GM21390 (cell line): ENCODE measurements at regions not wholly inside any gene's neighbourhood (a gene's known extent, or its start where the extent isn't known, plus 50 kb on each side); places are given as distances from the start of the nearest gene placed in this dataset.

Experiments used
- ATAC-seq: cut with Tn5 transposase; IDR thresholded peaks from one replicate; pipeline ENCODE4 v1.9.1; 2021; ENCODE audit not compliant: unreplicated experiment

- ATAC-seq, result no peak
These were observed 98.0 kb upstream of the GPR26 start for GRCh38 chr10:123567984-123568739.

GRCh38 chr10:123568751-123569150 is 97.4 kb upstream of the GPR26 start:
- ATAC-seq, result no peak

GRCh38 chr10:123569436-123570035 is 96.6 kb upstream of the GPR26 start:
- no peak for ATAC-seq

- ATAC-seq, result no peak
These were observed 95.9 kb upstream of the GPR26 start for GRCh38 chr10:123570051-123570897.

DNA sequence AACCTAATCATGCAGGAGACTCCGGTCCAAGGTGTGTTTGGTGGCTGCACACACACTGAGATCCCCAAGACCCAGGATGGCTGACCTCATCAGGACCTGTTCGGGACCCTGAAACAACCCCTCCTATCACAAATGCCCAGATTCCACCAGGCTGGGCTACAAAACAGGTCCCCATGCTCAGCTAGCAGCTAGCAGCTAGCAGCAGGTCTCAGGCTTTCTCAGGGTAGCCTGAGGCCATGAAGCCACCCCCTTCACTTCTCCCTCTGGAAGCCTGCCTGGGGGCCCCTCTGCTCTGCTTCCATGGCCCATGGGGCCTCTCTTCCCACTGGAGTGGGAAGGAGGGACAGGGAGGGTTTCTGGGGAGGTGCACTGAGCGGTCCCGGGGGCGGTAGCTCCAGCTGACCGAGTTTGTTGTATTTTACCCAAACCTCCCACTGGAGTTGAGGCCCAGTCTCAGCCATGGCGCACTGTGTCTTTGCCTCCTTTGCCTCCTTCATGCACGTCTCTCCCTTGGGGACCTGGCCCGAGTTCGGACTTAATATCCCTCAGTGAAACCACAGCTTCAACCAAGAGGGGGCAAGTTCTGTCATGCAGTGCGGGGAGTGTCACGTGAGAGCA is 95.1 kb upstream of the GPR26 start:
- no peak for ATAC-seq

DNA sequence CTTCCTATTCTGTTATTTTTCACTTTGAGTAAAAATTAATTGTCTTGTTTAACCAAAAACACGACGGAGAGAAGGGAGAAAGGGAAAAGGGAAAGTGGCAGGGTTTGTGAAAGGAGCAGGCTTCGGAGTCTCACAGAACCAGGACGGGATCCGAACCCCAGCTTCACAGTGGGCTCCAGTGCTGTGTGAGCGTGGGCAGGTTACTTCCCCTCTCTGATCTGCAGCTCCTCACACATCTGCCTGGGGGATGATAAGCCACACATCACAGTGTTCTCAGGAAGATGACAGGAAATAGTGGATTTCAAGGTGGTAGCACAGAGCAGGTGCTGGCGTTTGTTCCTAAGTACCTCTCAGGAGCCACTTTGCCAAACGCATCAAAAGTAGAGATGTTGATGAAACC is 94.2 kb upstream of the GPR26 start:
- ATAC-seq, result no peak

- ATAC-seq, result no peak
These were observed 92.7 kb upstream of the GPR26 start for GRCh38 chr10:123573236-123574108.

DNA sequence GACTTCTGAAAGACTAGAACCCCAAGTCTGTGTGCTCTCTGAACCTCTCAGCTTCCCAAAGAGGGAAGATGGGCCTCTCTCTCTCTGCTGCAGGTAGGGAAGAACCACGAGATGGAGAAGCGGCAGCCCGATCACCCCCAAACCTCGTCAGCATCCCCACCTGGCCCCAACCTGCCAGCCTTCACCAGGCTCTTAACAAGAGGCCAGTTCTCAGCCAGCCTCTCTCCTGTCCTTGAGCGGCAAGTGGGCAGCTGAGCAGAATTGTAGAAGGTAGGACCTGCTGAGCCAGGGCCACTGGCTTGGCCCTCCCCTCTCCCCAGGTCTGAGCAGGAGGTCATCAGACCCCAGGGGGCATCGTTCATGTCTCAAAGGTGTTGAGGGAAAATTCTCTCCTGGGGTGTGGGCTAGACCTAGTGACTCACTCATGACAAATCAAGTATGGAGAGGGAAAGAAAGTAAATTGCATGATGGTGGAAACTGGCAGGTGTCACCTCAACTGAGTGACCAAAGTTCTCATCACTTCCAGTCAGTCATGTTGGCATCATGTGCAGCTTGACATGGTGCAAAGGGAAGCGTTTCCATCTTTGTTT is 92.0 kb upstream of the GPR26 start:
- ATAC-seq, result no peak

DNA sequence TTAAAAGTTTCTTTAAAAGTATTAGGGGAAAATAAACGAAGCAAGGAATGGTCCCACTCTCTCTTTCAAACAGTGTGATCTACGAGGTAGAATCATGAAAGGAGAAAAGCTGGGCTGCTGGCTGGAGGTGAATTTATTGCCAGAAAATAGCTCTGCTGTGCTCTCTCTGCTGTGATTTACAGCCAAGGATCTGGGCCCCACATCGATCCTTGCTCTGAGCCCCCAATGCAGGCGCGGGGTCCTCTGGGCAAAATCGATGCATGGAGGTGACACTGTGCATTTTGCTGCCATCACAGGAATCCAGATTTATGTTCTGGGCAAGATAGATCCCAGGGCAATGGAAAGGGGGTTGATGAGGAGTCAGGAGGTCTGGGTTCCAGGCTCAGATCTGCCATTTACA is 91.0 kb upstream of the GPR26 start:
- ATAC-seq, result no peak

- ATAC-seq, result no peak
These were observed 89.4 kb upstream of the GPR26 start for GRCh38 chr10:123576706-123577105.

GRCh38 chr10:123577921-123578461 is 88.2 kb upstream of the GPR26 start:
- ATAC-seq, result no peak

DNA sequence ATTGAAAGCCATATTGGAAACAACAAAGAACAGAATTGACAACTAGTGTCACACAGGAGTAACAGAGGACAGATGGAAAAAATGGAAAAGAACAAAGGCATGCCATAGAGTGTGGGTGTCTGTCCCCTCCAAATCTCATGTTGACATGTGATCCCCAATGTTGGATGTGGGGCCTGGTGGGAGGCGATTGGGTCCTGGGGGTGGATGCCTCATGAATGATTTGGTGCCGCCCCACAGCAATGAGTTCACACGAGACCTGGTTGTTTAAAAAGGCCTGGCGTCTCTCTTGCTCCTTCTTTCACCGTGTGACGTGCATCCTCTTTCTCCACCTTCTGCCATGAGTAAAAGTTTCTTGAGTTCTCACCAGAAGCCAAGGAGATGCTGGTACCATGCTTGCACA is 87.4 kb upstream of the GPR26 start:
- no peak for ATAC-seq

DNA sequence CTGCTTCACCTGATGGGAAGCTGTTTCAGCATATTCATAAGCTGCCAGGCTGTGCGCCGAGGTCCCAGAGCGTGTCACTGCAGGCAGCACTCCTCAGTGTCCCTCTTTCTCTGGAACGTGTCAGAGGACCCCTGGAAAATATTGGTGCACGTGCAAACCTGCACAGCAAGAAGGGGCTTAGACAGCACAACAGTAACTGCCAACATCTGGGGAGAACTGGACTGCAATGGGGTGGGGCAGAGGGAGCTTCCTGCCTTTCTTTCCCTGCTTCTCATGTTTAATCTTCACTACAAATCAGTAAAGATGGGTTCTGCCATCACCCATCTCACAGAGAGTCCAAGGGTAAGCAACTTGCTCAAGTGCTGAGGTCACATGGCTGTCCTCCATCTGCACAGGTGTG is 86.5 kb upstream of the GPR26 start:
- ATAC-seq, result no peak

DNA sequence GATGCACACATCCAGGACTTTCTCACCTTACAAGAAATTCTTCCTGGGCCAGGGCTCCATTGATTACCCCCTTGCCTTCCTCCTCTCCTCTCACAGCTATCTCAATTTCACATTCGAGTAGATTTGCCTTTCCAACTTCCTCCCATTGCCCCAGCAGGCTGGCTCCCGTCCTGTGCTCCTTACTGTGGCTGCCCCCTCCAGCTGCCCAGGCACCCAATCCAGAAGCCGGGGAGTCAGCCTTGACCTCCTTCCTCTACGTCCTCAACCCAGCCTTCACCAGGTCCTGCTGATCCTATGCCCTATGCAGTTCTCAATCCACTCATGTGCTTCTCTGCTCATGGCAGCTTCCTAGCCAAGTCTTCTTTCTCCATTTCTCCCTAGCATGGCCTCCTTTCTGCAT is 85.7 kb upstream of the GPR26 start:
- no peak for ATAC-seq

GRCh38 chr10:123581656-123582055 is 84.5 kb upstream of the GPR26 start:
- no peak for ATAC-seq

DNA sequence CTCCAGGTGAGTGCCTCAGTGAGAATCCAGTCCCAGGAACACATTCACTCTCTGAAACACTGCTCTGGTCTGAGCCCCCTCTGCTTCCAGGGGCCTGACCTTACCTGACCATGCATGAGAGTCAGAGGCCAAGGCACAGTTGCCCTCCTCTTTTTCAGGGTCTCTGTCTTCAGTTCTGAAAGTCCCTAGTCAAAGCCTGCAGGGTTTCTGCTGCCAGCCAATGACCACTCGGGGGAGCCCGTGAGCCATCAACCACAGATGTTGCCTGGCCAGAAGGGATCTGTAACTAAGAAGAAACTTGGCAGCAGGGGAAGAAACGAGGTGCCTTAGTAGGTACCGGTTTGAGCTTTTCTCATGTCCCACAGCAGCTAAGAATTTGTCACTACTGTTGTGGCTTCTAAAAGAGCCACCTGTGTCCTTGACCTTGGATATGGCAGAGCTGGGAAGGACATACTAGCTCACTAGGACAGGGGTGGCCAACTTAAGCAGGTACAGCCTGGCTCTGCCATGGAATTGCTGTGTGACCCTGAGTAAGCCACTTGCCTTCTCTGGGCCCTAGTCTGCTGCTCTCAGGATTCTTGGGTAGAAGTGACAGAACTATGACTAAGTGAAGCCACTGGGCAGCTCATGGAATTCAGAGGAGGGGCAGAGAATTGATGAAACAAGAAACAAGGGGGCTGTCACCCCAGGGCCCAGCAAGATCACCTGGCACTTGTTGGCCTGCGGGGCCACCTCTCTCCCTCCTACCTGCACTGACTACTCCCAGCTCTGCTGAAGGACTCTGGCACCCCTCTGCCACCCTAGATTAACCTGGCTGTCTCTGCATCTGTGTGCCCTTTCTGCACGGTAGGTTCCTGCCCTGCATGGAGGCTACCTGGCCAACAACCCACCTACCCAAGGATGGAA is 83.8 kb upstream of the GPR26 start:
- no peak for ATAC-seq

DNA sequence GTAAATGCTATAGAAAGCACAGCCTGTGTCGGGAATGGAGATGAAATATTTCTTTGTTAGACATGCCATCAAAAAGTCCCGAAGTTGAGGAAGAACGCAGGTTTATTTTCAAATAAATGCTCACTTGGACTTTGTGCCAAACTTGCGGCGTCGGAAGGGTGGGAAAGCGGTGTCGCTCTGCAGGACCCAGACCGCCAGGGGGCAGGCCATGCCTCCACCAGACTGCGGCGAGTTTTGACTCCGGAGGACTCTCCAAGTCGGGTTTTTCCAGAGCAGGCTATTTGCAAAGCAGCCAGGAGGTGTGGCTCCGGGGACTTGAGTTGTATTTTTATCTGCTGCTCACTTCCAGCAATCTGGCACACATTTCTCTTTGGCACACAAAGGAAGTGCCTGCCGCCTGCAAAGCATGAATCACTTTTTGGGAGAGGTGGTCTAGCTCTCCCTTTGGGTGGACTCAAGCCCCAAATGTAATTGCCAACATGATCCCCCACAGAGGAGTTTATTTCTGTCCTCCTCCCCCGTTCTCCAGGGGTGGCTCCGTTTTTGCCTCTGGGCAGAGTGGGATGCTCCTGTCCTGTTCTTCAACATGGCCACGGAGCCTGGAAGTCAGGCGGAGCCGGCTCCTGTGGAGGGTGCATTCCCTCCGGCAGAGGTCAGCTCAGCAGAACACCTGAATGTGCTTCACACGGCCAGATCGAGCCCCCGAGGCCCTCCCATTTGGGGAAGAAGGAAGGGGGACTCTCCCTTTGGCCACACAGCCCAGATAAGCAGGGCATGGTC is 82.3 kb upstream of the GPR26 start:
- no peak for ATAC-seq

DNA sequence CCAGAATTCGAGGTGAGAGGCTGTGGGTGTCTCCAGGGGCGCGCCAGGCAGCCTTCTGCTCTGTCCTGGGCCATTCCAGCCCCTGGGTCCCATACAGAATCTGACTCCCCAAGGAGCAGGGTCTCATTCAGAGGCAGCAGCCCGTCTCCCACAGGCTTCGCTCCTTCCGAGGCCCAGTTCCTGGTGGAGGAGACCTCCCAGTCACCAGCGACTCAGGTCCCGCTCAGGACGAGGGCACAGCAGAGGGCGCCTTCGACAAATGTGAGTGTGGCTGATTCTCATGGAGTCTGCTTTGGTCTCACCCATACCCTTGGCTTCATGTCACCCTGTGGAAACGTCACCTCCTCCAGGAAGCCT is 81.8 kb upstream of the GPR26 start:
- ATAC-seq, result no peak
